ENCODE measurements at regions not wholly inside any gene's neighbourhood (a gene's known extent, or its start where the extent isn't known, plus 50 kb on each side); places are given as distances from the start of the nearest gene placed in this dataset.
A peak's percentile ranks its signal among the peaks of the same experiment; 100 is the strongest.

DNA sequence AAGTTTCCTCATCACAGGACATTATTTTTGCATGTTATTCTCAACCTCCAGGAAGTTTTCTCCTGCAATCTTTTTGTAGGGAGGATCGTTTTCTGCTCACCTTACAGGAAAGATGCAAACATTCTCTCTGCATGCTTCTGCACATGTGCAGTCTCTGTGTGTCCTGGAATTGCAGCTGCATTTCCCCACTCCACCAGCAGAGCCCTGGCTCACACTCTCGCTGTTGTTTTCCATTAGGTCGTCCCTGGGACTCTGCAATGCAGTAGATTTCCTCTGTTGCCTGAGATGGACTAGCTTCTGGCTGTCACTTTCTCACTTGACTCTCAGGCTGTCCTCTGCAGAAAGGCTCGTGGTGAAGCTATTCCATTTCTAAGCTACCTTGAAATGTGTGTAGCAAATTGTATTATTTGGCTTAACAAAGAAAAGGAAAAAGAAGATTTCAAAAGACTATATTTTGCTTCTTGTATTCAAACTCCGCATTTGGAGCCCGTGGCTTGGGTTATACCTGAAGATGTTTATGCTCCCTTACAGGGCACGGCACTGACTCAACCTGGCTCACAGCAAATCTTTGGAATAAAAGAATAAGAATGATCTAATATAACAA, 346.7 kb downstream of the RAD51AP2 start:
- TF ChIP-seq, protein P1, sequence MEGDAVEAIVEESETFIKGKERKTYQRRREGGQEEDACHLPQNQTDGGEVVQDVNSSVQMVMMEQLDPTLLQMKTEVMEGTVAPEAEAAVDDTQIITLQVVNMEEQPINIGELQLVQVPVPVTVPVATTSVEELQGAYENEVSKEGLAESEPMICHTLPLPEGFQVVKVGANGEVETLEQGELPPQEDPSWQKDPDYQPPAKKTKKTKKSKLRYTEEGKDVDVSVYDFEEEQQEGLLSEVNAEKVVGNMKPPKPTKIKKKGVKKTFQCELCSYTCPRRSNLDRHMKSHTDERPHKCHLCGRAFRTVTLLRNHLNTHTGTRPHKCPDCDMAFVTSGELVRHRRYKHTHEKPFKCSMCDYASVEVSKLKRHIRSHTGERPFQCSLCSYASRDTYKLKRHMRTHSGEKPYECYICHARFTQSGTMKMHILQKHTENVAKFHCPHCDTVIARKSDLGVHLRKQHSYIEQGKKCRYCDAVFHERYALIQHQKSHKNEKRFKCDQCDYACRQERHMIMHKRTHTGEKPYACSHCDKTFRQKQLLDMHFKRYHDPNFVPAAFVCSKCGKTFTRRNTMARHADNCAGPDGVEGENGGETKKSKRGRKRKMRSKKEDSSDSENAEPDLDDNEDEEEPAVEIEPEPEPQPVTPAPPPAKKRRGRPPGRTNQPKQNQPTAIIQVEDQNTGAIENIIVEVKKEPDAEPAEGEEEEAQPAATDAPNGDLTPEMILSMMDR (IDR thresholded peaks at IDR 0.05; ENCODE audit: insufficient read depth, low read depth, low read length) = peak; percentile 87
- no peak overlapping the region for H3K4me3 ChIP-seq (ENCODE audit: low read depth, low read length)
- DNase-seq (ENCODE audit: low read depth) = peak; percentile 60

GRCh38 chr2:17166506-17166905, 351.7 kb downstream of the RAD51AP2 start:
- TF ChIP-seq, protein P1 (IDR thresholded peaks at IDR 0.05; ENCODE audit: insufficient read depth, low read depth, low read length) = no peak
- DNase-seq (ENCODE audit: low read depth) = peak; percentile 8
- H3K4me3 ChIP-seq (ENCODE audit: low read depth, low read length) = no peak overlapping the region

GRCh38 chr2:17164550-17164949, 353.7 kb downstream of the RAD51AP2 start:
- H3K4me3 ChIP-seq (ENCODE audit: low read depth, low read length) = no peak overlapping the region
- DNase-seq (ENCODE audit: low read depth) = no peak
- TF ChIP-seq, protein P1 (IDR thresholded peaks at IDR 0.05; ENCODE audit: insufficient read depth, low read depth, low read length) = no peak

DNA sequence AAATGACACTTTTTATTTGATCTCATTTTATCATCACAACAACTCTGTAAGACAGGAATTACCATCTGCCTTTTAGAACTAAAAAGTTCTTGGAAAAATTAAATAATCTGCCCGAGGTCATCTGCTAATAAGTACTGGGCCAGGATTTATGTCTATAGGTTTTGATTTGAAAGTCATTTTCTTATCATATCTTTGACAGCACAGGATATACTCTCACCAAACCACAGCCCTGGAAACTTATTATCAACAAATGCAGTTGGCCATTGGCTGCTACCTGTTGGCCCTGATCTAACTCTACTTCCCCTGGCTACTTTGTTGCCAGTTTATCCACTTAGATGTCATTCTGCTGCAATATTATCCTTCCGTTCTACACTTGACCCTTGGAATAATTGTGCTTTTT, 354.6 kb downstream of the RAD51AP2 start:
- DNase-seq (ENCODE audit: low read depth) = no peak
- no peak overlapping the region for H3K4me3 ChIP-seq (ENCODE audit: low read depth, low read length)
- TF ChIP-seq, protein P1 (IDR thresholded peaks at IDR 0.05; ENCODE audit: insufficient read depth, low read depth, low read length) = no peak

DNA sequence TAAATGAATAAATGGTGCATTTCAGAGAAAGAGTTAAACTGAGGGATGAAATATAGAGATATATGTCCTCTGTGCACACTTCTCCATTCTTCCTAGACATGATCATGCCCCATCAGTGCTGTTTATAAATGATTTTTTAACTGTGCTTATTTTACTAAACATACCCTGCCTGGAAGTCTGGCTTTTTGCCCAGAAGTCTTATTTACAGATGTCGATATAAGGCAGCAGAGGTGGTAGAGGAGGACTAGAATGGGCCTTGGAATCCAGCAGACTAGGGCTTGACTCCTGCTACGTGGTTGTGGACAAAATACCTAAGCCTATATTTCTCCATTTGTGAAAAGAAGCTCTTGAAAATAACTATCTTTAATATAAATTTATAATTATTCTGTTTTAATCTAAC, 355.5 kb downstream of the RAD51AP2 start:
- H3K4me3 ChIP-seq (ENCODE audit: low read depth, low read length) = no peak overlapping the region
- TF ChIP-seq, protein P1 (IDR thresholded peaks at IDR 0.05; ENCODE audit: insufficient read depth, low read depth, low read length) = no peak
- DNase-seq (ENCODE audit: low read depth) = peak; percentile 17

DNA sequence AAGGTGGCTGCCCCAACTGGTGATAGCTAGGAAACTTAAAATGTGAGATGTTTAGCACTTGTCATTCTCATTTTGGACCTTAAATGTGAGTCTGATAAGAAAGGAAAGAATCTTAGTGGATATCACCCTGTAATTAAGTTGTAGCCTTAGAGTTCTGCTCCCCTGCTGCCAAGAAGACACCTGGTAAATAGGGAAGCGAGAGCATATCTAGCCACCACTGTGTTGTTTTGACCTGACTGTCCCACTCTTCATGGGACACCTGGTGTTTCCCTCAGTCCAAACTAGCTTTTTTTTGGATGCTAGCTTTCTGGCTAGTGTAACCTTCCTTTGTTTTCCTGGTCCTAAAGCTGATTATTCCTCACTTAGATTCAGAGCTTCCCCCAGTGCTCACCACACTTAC, 357.6 kb downstream of the RAD51AP2 start:
- no peak overlapping the region for H3K4me3 ChIP-seq (ENCODE audit: low read depth, low read length)
- TF ChIP-seq, protein P1 (IDR thresholded peaks at IDR 0.05; ENCODE audit: insufficient read depth, low read depth, low read length) = no peak
- DNase-seq (ENCODE audit: low read depth) = no peak

GRCh38 chr2:17156086-17156485, 362.2 kb downstream of the RAD51AP2 start:
- TF ChIP-seq, protein P1 (IDR thresholded peaks at IDR 0.05; ENCODE audit: insufficient read depth, low read depth, low read length) = no peak
- no peak for DNase-seq (ENCODE audit: low read depth)
- no peak overlapping the region for H3K4me3 ChIP-seq (ENCODE audit: low read depth, low read length)

Measured in fibroblast of villous mesenchyme (primary cell).